ENCODE measurements at regions not wholly inside any gene's neighbourhood (a gene's known extent, or its start where the extent isn't known, plus 50 kb on each side); places are given as distances from the start of the nearest gene placed in this dataset.

DNA sequence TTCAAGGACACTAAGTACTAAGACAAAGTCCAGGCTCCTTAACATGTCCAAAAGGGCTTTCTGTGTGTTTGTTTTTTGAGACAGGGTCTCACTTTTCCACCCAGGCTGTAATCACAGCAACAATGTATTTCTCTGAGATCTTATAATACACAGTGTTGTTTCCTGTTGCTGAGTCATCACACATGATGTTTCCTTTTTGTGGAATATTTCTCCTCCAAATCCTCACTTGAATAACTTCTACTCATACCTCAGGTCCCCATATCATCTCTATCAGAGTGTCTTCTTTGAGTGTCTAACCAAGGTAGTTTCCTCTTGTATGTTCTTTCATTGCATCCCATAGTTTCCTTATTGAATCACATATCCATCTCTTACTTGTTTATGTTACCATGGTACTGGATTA, 632.0 kb upstream of the PIK3C3 start:
- Histone ChIP-seq H2BK120ac (replicated peaks; ENCODE audit: low read depth, low read length) (no peak overlapping the region), H3K9ac (replicated peaks in 1 of 4; ENCODE audit: extremely low read depth in 1 of 4, low read depth in 3 of 4, low read length in 3 of 4) (no peak overlapping the region), H3K27me3 (replicated peaks in 1 of 4; ENCODE audit: control insufficient read depth in 3 of 4, extremely low read depth in 1 of 4, insufficient read depth in 3 of 4, low read length in 3 of 4) (no peaks in the 10 kb centered on the region), H3K9me3 (ENCODE audit: insufficient read depth in 2 of 2, low read depth in 1 of 2, low read length in 1 of 2) (peaks cover 3 to 10% of the 10 kb centered on the region in 2 experiments), H3K4me3 (ENCODE audit: extremely low read depth in 1 of 4, insufficient read depth in 2 of 4, low read depth in 3 of 4, low read length in 4 of 4) (no peak overlapping the region), H2AFZ (ENCODE audit: low read length) (no peak overlapping the region), H3K23ac (ENCODE audit: insufficient read length) (no peak overlapping the region), H2BK15ac (ENCODE audit: low read length) (no peak overlapping the region), H4K5ac (ENCODE audit: insufficient read length, low read depth, low read length) (no peak overlapping the region), H2AK5ac (ENCODE audit: low read depth, low read length) (no peak overlapping the region), H4K91ac (replicated peaks; ENCODE audit: insufficient read length, low read length) (no peak overlapping the region), H3K56ac (replicated peaks; ENCODE audit: insufficient read length, low read depth, low read length) (no peak overlapping the region), H3K4ac (replicated peaks; ENCODE audit: insufficient read length, low read depth, low read length) (no peak overlapping the region), H3K79me2 (ENCODE audit: control insufficient read depth in 1 of 2, insufficient read depth in 2 of 2, low read length in 2 of 2) (no peaks in the 10 kb centered on the region), H2BK12ac (ENCODE audit: low read depth, low read length) (no peak overlapping the region), H4K8ac (ENCODE audit: extremely low read depth, insufficient read depth, low read length) (no peak overlapping the region), H3K4me1 (replicated peaks in 1 of 4; ENCODE audit: control insufficient read depth in 3 of 4, insufficient read depth in 4 of 4, low read length in 3 of 4) (no peaks in the 10 kb centered on the region), H3K23me2 (ENCODE audit: low read depth, low read length) (no peaks in the 10 kb centered on the region), H2BK20ac (ENCODE audit: low read length) (no peak overlapping the region), H2BK5ac (ENCODE audit: low read depth, low read length) (no peak overlapping the region), H3K4me2 (ENCODE audit: insufficient read depth in 1 of 2, low read depth in 2 of 2, low read length in 2 of 2) (no peak overlapping the region), H3K18ac (ENCODE audit: extremely low read depth, low read length) (no peak overlapping the region), H4K20me1 (replicated peaks in 1 of 2; ENCODE audit: control insufficient read depth in 1 of 2, insufficient read depth in 2 of 2, low read length in 2 of 2) (no peaks in the 10 kb centered on the region), H3K27ac (ENCODE audit: low read depth, low read length) (no peak overlapping the region), H3K14ac (ENCODE audit: insufficient read length) (no peak overlapping the region), H3K36me3 (ENCODE audit: control insufficient read depth in 2 of 4, insufficient read depth in 4 of 4, low read length in 3 of 4) (peaks cover 0 to 4% (median 0%) of the 10 kb centered on the region in 4 experiments; a peak in 1 of 8 replicates), H3K79me1 (ENCODE audit: low read depth, low read length) (no peaks in the 10 kb centered on the region)
- POLR2A ChIA-PET (ENCODE audit: partially characterized antibody): no interaction called here
- no peak for FAIRE-seq
- no peak for DNase-seq (ENCODE audit: low read depth in 1 of 2, low spot score in 2 of 2)
- TF ChIP-seq YY1 (IDR thresholded peaks at IDR 0.05; ENCODE audit: low read depth, low read length) (no peak), TEAD4 (IDR thresholded peaks at IDR 0.05; ENCODE audit: low read depth, low read length) (no peak), SIRT6 (IDR thresholded peaks at IDR 0.05; ENCODE audit: low read length) (no peak), ASH2L (IDR thresholded peaks at IDR 0.05; ENCODE audit: low read length) (no peak), RBBP5 (IDR thresholded peaks at IDR 0.05; ENCODE audit: borderline replicate concordance, low read depth, low read length) (no peak), TAF7 (optimal IDR thresholded peaks at IDR 0.05; ENCODE audit: borderline replicate concordance, low read depth, low read length) (no peak)
- CTCF ChIA-PET (ENCODE audit: partially characterized antibody): no interaction called here

Data from H1 (cell line).